Left cardiac atrium (tissue), 4 donors: ENCODE measurements at regions not wholly inside any gene's neighbourhood (a gene's known extent, or its start where the extent isn't known, plus 50 kb on each side); places are given as distances from the start of the nearest gene placed in this dataset.
A peak's percentile ranks its signal among the peaks of the same experiment; 100 is the strongest.
"Not testable (repeated sequence)": the region's sequence is repeated elsewhere in the genome, so short reads cannot be mapped to it uniquely, and the experiment has no call there.

Experiments used
- ATAC-seq, 2 donors: fragments of 200-7000 bp; cut with Tn5 transposase; one replicate each; pipeline ENCODE4 v1.9.1; 2020; ENCODE audit warnings: mild to moderate bottlenecking in 2 of 2, moderate library complexity in 2 of 2
- DNase-seq: peaks from one replicate; pipeline ENCODE4 v3.0.0-alpha.2; 2020
- intact Hi-C, 2 donors: fragments of 100-400 bp; cut with DNase I; formaldehyde crosslinking; loops; one replicate each; pipeline versions ENCODE4 v1.14.1 to v1.15.1; 2022 to 2023
- microRNA-seq, 2 donors: library from miRNA; unstranded; fragments of <30 nt; microRNA quantifications; one replicate each; pipeline ENCODE4 v1.2.0, GENCODE V29; 2020
- donor health status: DM: no; HTN: yes; CAD: no.
- donor health status: DM: no; HTN: yes; CAD: no; lungs with severe emphysema.
- donor health status: DM: yes; HTN: yes; CAD: no.
- donor health status: Dilated cardiomyopathy.

- intact Hi-C loops = not testable (repeated sequence)
- peak; percentile 55 to 86 for ATAC-seq
- peak; percentile 42 for DNase-seq
Measured at GRCh38 chr10:45235260-45235769, 80.1 kb downstream of the OR13A1 start.

GRCh38 chr10:45235798-45236220, 79.6 kb downstream of the OR13A1 start:
- intact Hi-C loops = no loop called here
- DNase-seq (no peak), ATAC-seq (peak in 1 of 2 donors; percentile 35)

- intact Hi-C loops = no loop called here
- ATAC-seq (no peak), DNase-seq (no peak)
Measured at GRCh38 chr10:45238896-45239295, 76.5 kb downstream of the OR13A1 start.

GRCh38 chr10:45239642-45240041, 75.8 kb downstream of the OR13A1 start:
- DNase-seq = no peak
- ATAC-seq = no peak
- intact Hi-C loops = no loop called here

- no peak for ATAC-seq
- intact Hi-C loops = no loop called here
- no peak for DNase-seq
Measured at GRCh38 chr10:45241865-45242520, 73.4 kb downstream of the OR13A1 start.

- intact Hi-C loops = no loop called here
- ATAC-seq (no peak), DNase-seq (no peak)
Measured at GRCh38 chr10:45243261-45243660, 72.1 kb downstream of the OR13A1 start.

DNA sequence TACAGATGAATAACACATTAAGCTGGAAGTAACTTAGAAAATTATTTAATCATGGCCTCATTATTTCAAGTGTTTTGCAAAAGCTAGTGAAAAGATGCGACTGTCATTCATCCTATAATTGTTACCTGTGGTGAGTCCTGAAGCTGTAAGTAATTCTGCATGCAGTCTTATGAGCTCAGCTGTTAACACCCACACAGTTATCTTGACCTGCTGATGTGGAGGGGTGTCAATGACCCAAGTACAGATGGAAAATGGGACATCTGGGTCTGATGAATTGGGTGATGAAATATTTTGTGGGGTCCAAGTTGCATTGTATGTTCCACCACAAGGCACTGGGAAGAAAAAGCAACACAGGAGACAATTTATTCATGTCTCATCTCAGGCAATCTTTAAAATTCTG, 68.9 kb downstream of the OR13A1 start:
- intact Hi-C loops = no loop called here
- no peak for DNase-seq
- no peak for ATAC-seq

- ATAC-seq = peak; percentile 57 to 73
- no peak for DNase-seq
- intact Hi-C loops = loop anchor here in 1 of 2 donors (10.0 kb wide), 1 partner anchor 215 kb away; no protein-coding TSS in a partner anchor
Measured at GRCh38 chr10:45249978-45250693, 65.3 kb downstream of the OR13A1 start.

DNA sequence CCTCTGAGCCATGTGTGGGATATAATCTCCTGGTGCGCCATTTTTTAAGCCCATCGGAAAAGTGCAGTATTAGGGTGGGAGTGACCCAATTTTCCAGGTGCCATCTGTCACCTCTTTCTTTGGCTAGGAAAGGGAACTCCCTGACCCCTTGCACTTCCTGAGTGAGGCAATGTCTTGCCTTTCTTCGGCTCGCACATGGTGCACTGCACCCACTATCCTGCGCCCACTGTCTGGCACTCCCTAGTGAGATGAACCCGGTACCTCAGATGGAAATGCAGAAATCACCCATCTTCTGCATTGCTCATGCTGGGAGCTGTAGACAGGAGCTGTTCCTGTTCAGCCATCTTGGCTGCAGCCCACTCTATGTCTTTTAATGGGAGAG, 64.7 kb downstream of the OR13A1 start:
- not testable (repeated sequence) for DNase-seq, ATAC-seq
- intact Hi-C loops = loop anchor here in 1 of 2 donors (10.0 kb wide), 1 partner anchor 214 kb away; no protein-coding TSS in a partner anchor

Small RNA genes in the stretch of these regions (microRNA-seq; reads per million reads assigned to microRNA genes)
- 0 reads per million in 2 donors for gene MIR3156-1
